Stimulated activated CD4-positive, alpha-beta T cell treated with anti-CD3 and anti-CD28 coated beads, Interleukin-2, amount 100 ng/mL, for 48 hours (primary cell): ENCODE measurements at regions not wholly inside any gene's neighbourhood (a gene's known extent, or its start where the extent isn't known, plus 50 kb on each side); places are given as distances from the start of the nearest gene placed in this dataset.
"Not testable (repeated sequence)": the region's sequence is repeated elsewhere in the genome, so short reads cannot be mapped to it uniquely, and the experiment has no call there.

ENCODE experiments used
- DNase-seq, 2 donors: peaks; one replicate each; pipeline ENCODE4 v3.0.0-alpha.2; 2020

DNA sequence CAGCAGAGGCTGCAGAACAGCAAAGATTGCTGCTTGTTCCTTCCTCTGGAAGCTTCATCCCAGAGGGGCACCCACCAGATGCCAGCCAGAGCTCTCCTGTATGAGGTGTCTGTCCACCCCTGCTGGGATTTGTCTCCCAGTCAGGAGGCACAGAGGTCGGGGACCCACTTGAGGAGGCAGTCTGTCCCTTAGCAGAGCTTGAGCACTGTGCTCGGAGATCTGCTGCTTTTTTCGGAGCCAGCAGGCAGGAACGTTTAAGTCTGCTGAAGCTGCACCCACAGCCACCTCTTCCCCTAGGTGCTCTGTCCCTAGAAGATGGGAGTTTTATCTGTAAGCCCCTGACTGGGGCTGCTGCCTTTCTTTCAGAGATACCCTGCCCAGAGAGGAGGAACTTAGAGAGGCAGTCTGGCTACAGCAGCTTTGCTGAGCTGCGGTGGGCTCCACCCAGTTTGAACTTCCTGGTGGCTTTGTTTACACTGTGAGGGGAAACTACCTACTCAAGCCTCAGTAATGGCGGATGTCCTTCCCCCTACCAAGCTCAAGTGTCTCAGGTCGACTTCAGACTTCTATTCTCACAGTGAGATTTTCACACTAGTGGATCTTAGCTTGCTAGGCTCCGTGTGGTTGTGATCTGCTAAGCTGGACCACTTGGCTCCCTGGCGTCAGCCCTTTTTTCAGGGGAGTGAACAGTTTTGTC is 101.8 kb upstream of the GLRA1 start:
- DNase-seq = not testable (repeated sequence)

DNA sequence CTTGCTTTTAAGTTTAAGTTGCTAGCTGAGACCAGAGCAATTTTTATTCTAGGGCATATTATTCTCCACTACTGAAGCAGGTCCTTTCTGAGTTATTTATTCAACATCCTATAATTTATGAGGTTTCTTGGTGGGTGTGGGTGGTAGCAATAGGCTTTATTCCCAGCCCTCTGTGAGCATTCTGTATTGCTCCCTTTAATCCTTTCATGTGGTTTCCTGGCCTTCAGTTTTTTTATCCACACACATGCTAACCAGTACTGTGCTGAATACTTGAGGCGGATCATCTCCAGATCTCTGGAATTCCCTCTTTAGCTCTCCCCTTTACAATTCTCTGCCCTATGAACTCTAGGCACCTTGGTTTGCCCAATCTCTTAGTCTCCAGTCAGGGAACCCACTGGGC is 91.8 kb upstream of the GLRA1 start:
- no peak for DNase-seq

DNA sequence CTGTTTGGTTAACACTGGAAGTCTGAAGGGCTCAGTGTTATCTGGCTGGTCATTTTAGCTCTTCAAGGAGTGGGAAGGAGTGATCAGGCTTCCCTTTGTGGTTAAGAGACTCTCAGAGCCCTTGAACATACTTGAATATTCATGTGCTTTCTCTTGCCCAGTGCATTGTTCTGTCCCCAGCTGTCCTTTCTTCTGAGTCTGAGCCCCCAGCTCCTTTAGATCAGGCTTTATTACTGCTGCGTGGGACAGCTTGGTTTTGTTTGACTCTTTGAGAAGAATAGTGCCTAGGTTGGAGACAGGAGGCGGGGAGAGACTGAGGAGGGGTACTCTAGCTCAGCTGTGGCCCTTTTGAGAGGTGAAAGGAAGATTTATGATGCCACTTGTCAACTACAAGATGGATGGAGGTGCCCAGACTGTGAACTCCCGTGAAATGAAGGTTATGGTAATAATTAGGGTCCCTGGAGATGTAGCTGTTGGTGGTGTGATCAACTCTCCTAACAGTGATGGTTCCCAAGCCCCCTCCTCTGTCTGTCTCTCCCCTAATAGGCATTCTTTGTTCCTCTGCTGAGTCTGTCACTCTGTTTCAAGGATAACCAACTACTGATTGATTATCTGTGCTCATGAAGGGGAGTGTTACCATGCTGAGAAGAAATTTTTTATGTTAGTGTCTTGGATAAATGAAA is 83.1 kb upstream of the GLRA1 start:
- DNase-seq = no peak

DNA sequence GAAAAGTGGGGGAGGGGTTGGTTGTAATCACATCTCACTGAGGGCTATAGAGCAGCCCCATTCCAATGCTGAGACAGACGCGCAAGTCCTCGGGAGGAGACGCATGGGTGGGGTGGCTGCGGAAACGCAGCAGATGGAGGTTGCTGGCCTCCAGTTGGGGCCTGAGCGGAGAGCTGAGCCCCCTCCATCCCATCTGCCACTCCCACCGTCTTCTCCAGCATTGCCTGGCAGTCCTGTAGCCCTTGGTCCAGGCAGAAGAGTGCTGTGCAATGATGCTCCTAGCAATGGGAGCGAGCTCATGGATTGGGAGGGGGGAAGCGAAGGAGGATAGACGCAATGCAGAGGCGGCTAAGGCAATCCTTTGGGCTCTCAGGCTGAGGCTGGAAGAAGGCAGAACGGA is 79.4 kb upstream of the GLRA1 start:
- no peak for DNase-seq
